GM12878 (cell line): ENCODE measurements at regions not wholly inside any gene's neighbourhood (a gene's known extent, or its start where the extent isn't known, plus 50 kb on each side); places are given as distances from the start of the nearest gene placed in this dataset.

Experiments
- ATAC-seq: fragments of 200-7000 bp; cut with Tn5 transposase; 3 replicates; pipeline ENCODE4 v1.9.1; 2020; ENCODE audit warnings: mild to moderate bottlenecking, moderate library complexity
- BruUV-seq: library from RNA; stranded (reverse); fragments of 400-500 nt; replicated peaks from 2 replicates; lab custom pipeline; 2021; lab: Mats Ljungman, UMichigan
- CTCF ChIA-PET: fragments of 300-600 bp; sonication (Branson Sonifier 250); formaldehyde crosslinking; extraction: SDS; loops from one replicate; lab custom pipeline; 2021; ENCODE audit warnings: inconsistent platforms; lab: Yijun Ruan, JAX
- POLR2A ChIA-PET: fragments of 350-600 bp; formaldehyde crosslinking; extraction: SDS; loops from one replicate; lab custom pipeline; 2021; ENCODE audit warnings: inconsistent platforms; lab: Charles Lee
- RAD21 ChIA-PET: fragments of 300-600 bp; sonication (Branson Sonifier 250); formaldehyde crosslinking; loops from one replicate; lab custom pipeline; 2023; ENCODE audit warnings: antibody characterized with exemption; ENCODE audit not compliant: unreplicated experiment; lab: Charles Lee
- SMC1A ChIA-PET: fragments of 300-600 bp; sonication (Branson Sonifier 250); formaldehyde crosslinking; loops from one replicate; lab custom pipeline; 2023; ENCODE audit not compliant: unreplicated experiment, uncharacterized antibody; lab: Charles Lee
- DNase-seq: peaks from one replicate; pipeline ENCODE4 v3.0.0-alpha.2; 2011; ENCODE audit warnings: low read depth, low spot score
- FAIRE-seq: peaks from 3 replicates; lab custom pipeline; 2011; peaks lifted over from hg19 to GRCh38; lab: Jason Lieb, UNC
- H2AFZ ChIP-seq: 2 replicates; pipeline ENCODE4 v1.6.0; 2011; ENCODE audit warnings: low read depth, low read length, control low read depth; ENCODE audit not compliant: control insufficient read depth
- H3K27ac ChIP-seq: 2 replicates; pipeline ENCODE4 v1.5.1; 2011; ENCODE audit warnings: control low read depth; ENCODE audit not compliant: control insufficient read depth, insufficient read depth
- H3K27me3 ChIP-seq, 2 experiments: replicated peaks in 1 of 2; 2 replicates each; pipeline versions ENCODE4 v1.6.0 to v1.6.1; 2011; ENCODE audit warnings: low read length in 1 of 2; ENCODE audit not compliant: control insufficient read depth in 2 of 2, insufficient read depth in 2 of 2
- H3K36me3 ChIP-seq, 2 experiments: 2 replicates each; pipeline ENCODE4 v1.5.1; 2011; ENCODE audit warnings: low read length in 1 of 2; ENCODE audit not compliant: control insufficient read depth in 2 of 2, insufficient read depth in 2 of 2
- H3K4me1 ChIP-seq: 2 replicates; pipeline ENCODE4 v1.6.1; 2011; ENCODE audit warnings: mild to moderate bottlenecking, low read length, moderate library complexity, mixed read lengths; ENCODE audit not compliant: control insufficient read depth, insufficient read depth
- H3K4me2 ChIP-seq: 2 replicates; pipeline ENCODE4 v1.6.0; 2011; ENCODE audit warnings: control low read depth; ENCODE audit not compliant: control insufficient read depth, insufficient read depth
- H3K4me3 ChIP-seq: fragments of 200-600 bp; sonication (generic); 2 replicates; pipeline ENCODE4 v1.5.1; 2016
- H3K79me2 ChIP-seq: 2 replicates; pipeline ENCODE4 v1.6.0; 2011; ENCODE audit warnings: low read length; ENCODE audit not compliant: control insufficient read depth, insufficient read depth
- H3K9ac ChIP-seq: 2 replicates; pipeline ENCODE4 v1.8.0; 2011; ENCODE audit warnings: low read length, control low read depth, mixed read lengths; ENCODE audit not compliant: control insufficient read depth, insufficient read depth
- H3K9me3 ChIP-seq: replicated peaks from 3 replicates; pipeline ENCODE4 v1.5.1; 2011; ENCODE audit warnings: mild to moderate bottlenecking, low read length; ENCODE audit not compliant: control insufficient read depth, insufficient read depth
- H4K20me1 ChIP-seq: 2 replicates; pipeline ENCODE4 v1.6.0; 2011; ENCODE audit not compliant: control insufficient read depth, insufficient read depth
- ATF2 ChIP-seq: IDR thresholded peaks from 2 replicates; pipeline ENCODE4 v1.6.1; 2012; ENCODE audit warnings: low read length, inconsistent platforms
- KDM1A ChIP-seq: fragments of 200-600 bp; sonication (generic); IDR thresholded peaks from 2 replicates; pipeline ENCODE4 v1.6.1; 2016; ENCODE audit warnings: borderline replicate concordance
- NFIC ChIP-seq: IDR thresholded peaks from 2 replicates; pipeline ENCODE4 v1.6.1; 2012; ENCODE audit warnings: low read depth, mild to moderate bottlenecking, inconsistent platforms, low read length, moderate library complexity
- NR2C1 ChIP-seq: fragments of 450-650 bp; IDR thresholded peaks from 2 replicates; pipeline ENCODE4 v1.6.1; 2017; ENCODE audit warnings: antibody characterized with exemption, mild to moderate bottlenecking, moderate library complexity
- PML ChIP-seq: IDR thresholded peaks from 2 replicates; pipeline ENCODE4 v1.6.1; 2012; ENCODE audit warnings: low read length, inconsistent platforms
- POLR2A ChIP-seq: IDR thresholded peaks from 2 replicates; pipeline ENCODE4 v1.6.1; 2011; ENCODE audit warnings: low read depth, mild to moderate bottlenecking, low read length
- PRDM15 ChIP-seq: fragments of 450-650 bp; formaldehyde crosslinking; IDR thresholded peaks from 2 replicates; pipeline ENCODE4 v1.4.0; 2020; ENCODE audit warnings: mild to moderate bottlenecking, moderate library complexity
- RBBP5 ChIP-seq: fragments of 200-600 bp; sonication (generic); conservative IDR thresholded peaks from 2 replicates; pipeline ENCODE4 v1.6.1; 2016
- REST ChIP-seq: IDR thresholded peaks from 2 replicates; pipeline ENCODE4 v1.6.1; 2012; ENCODE audit warnings: mild to moderate bottlenecking, low read depth, low read length
- SREBF1 ChIP-seq: IDR thresholded peaks from 2 replicates; pipeline ENCODE4 v1.6.1; 2012; ENCODE audit warnings: mild to moderate bottlenecking, low read length
- TAF1 ChIP-seq: IDR thresholded peaks from 2 replicates; pipeline ENCODE4 v1.6.1; 2011; ENCODE audit warnings: mild to moderate bottlenecking, low read depth, low read length, borderline replicate concordance
- TARDBP ChIP-seq: IDR thresholded peaks from 2 replicates; pipeline ENCODE4 v1.6.1; 2016; ENCODE audit warnings: borderline replicate concordance
- TBL1XR1 ChIP-seq: IDR thresholded peaks from 2 replicates; pipeline ENCODE4 v1.6.1; 2012; ENCODE audit warnings: low read depth, low read length, improper control_type of control experiment
- ZBTB4 ChIP-seq: fragments of 450-650 bp; formaldehyde crosslinking; IDR thresholded peaks from 2 replicates; pipeline ENCODE4 v1.4.0; 2022; ENCODE audit warnings: mild to moderate bottlenecking, moderate library complexity
- ZNF217 ChIP-seq: fragments of 450-650 bp; IDR thresholded peaks from 2 replicates; pipeline ENCODE4 v1.6.1; 2017; ENCODE audit warnings: antibody characterized with exemption, mild to moderate bottlenecking
- ZNF24 ChIP-seq: fragments of 450-650 bp; IDR thresholded peaks from 2 replicates; pipeline ENCODE4 v1.6.1; 2017; ENCODE audit warnings: antibody characterized with exemption, mild to moderate bottlenecking
- WGBS: methylation state at CpG from one replicate; pipeline ENCODE4 v1.1.6; 2016; ENCODE audit warnings: low lambda C conversion rate; ENCODE audit not compliant: insufficient replicate concordance, insufficient coverage; ENCODE audit errors: missing lambda C conversion rate; 5-methylcytosine and 5-hydroxymethylcytosine counted together
- in situ Hi-C: fragments of 300-500 bp; cut with MboI; formaldehyde crosslinking; loops from 9 replicates; pipeline ENCODE4 v1.14.3; 2018; ENCODE audit warnings: mixed read lengths
- intact Hi-C: fragments of 100-400 bp; cut with micrococcal nuclease; formaldehyde crosslinking; loops from one replicate; pipeline ENCODE4 v1.14.2; 2022; ENCODE audit not compliant: unreplicated experiment

- SMC1A ChIA-PET: no interaction called here
- no peak overlapping the region for H3K4me2 ChIP-seq
- POLR2A ChIA-PET: no interaction called here
- CTCF ChIA-PET: no interaction called here
- RAD21 ChIA-PET: no interaction called here
- in situ Hi-C loops (no loop called here), intact Hi-C loops (no loop called here)
- H3K79me2 ChIP-seq: no peaks in the 10 kb centered on the region
- FAIRE-seq (no peak), DNase-seq (no peak), ATAC-seq (no peak)
- H3K27ac ChIP-seq: no peak overlapping the region
- no TSS peak for BruUV-seq
- H3K9ac ChIP-seq: no peak overlapping the region
- no peak overlapping the region for H2AFZ ChIP-seq
- no peaks in the 10 kb centered on the region for H3K4me1 ChIP-seq
- no peaks in the 10 kb centered on the region for H3K36me3 ChIP-seq
- H3K9me3 ChIP-seq: no peaks in the 10 kb centered on the region
- H3K27me3 ChIP-seq: no peaks in the 10 kb centered on the region
- 79% methylated on average over 1 of the region's 1 CpG for WGBS
- H4K20me1 ChIP-seq: no peaks in the 10 kb centered on the region
- H3K4me3 ChIP-seq: no peak overlapping the region
- TF ChIP-seq ZNF24 (no peak), TAF1 (no peak), POLR2A (no peak), TARDBP (no peak), KDM1A (no peak), PML (no peak), RBBP5 (no peak), NFIC (no peak), ZNF217 (no peak), PRDM15 (CRISPR knock-in tag) (no peak), REST (no peak), SREBF1 (no peak), ATF2 (no peak), TBL1XR1 (no peak), ZBTB4 (CRISPR knock-in tag) (no peak), NR2C1 (no peak)
Observed at GRCh38 chr13:90121784-90122183, 1225.7 kb upstream of the MIR17HG start.
